ENCODE measurements at regions not wholly inside any gene's neighbourhood (a gene's known extent, or its start where the extent isn't known, plus 50 kb on each side); places are given as distances from the start of the nearest gene placed in this dataset.

GRCh38 chr13:81138353-81138980 lies 797.5 kb upstream of the SPRY2 start:
- no peak overlapping the region for H3K23ac ChIP-seq (ENCODE audit: low read depth, low read length)
- H3K9me1 ChIP-seq (ENCODE audit: insufficient read depth, low read length): no peaks in the 10 kb centered on the region
- no CpG with 5 or more reads among the region's 8 CpGs for WGBS, 2 experiments (ENCODE audit: extremely low coverage in 2 of 2, insufficient read length in 1 of 2)
- dilution Hi-C loops (cut with HindIII; ENCODE audit: low sequenced_read_pairs, unreplicated experiment) (no loop called here), in situ Hi-C loops (cut with MboI; ENCODE audit: low sequenced_read_pairs) (no loop called here), intact Hi-C loops (cut with micrococcal nuclease) (no loop called here)
- H2BK15ac ChIP-seq (ENCODE audit: low read depth, low read length): no peak overlapping the region
- ATAC-seq (ENCODE audit: low read depth) (no peak), DNase-seq (no peak)
- ChIA-PET CTCF (no interaction called here), POLR2A (ENCODE audit: unreplicated experiment) (no interaction called here)
- H3K9ac ChIP-seq (ENCODE audit: low read depth, low read length): no peak overlapping the region
- peaks cover 2% of the 10 kb centered on the region; the same call in 1 of the 2 replicates for H3K9me3 ChIP-seq (ENCODE audit: control insufficient read depth, insufficient read depth, low read length)
- H3K14ac ChIP-seq (replicated peaks; ENCODE audit: low read depth, low read length): no peak overlapping the region
- no peak overlapping the region for H4K8ac ChIP-seq (ENCODE audit: low read depth in 2 of 2, low read length in 2 of 2)
- H3K4me1 ChIP-seq (ENCODE audit: control insufficient read depth, insufficient read depth, low read length): no peaks in the 10 kb centered on the region
- no peaks in the 10 kb centered on the region for H3K27me3 ChIP-seq (ENCODE audit: control insufficient read depth, insufficient read depth, low read length)
- H3K27ac ChIP-seq (ENCODE audit: insufficient read depth, low read length): no peak overlapping the region
- H4K5ac ChIP-seq (ENCODE audit: low read depth, low read length): no peak overlapping the region
- no peak overlapping the region for H2BK5ac ChIP-seq (ENCODE audit: low read depth, low read length, poor library complexity, severe bottlenecking)
- no peaks in the 10 kb centered on the region for H3K79me1 ChIP-seq (ENCODE audit: low read depth in 1 of 2, low read length in 2 of 2)
- no peak overlapping the region for H3K4ac ChIP-seq (ENCODE audit: low read depth, low read length)
- BruUV-seq (replicated peaks): no TSS peak
- H3K18ac ChIP-seq (ENCODE audit: low read depth, low read length): no peak overlapping the region
- no peaks in the 10 kb centered on the region for H3K36me3 ChIP-seq (ENCODE audit: control insufficient read depth, insufficient read depth, low read length)
- H2BK120ac ChIP-seq (ENCODE audit: low read depth, low read length): no peak overlapping the region
- H4K20me1 ChIP-seq (ENCODE audit: insufficient read depth, low read length): no peaks in the 10 kb centered on the region
- TF ChIP-seq CEBPB (IDR thresholded peaks at IDR 0.05; ENCODE audit: low read depth, low read length): 0 out of 2 replicates have a peak, but pooled peaks have one; percentile 12
- no peak for TF ChIP-seq SMC3 (IDR thresholded peaks at IDR 0.05; ENCODE audit: low read depth, low read length)
- no peak overlapping the region for H2AFZ ChIP-seq (replicated peaks; ENCODE audit: low read length, poor library complexity)
- H3K56ac ChIP-seq (ENCODE audit: extremely low read depth, insufficient read depth, low read length): no peak overlapping the region
- H2AK5ac ChIP-seq (ENCODE audit: low read depth, low read length): no peak overlapping the region
- H4K91ac ChIP-seq (ENCODE audit: insufficient read depth, low read depth, low read length): no peak overlapping the region
- no peak overlapping the region for H3K4me2 ChIP-seq (ENCODE audit: low read depth, low read length)
- H3K4me3 ChIP-seq (ENCODE audit: insufficient read depth, low read depth, low read length): no peak overlapping the region
- H2BK20ac ChIP-seq (ENCODE audit: low read depth, low read length): no peak overlapping the region
- no peak overlapping the region for H2AK9ac ChIP-seq (replicated peaks; ENCODE audit: low read depth, low read length, poor library complexity)

Measured in IMR-90 (cell line).